HepG2 (cell line): ENCODE measurements at regions not wholly inside any gene's neighbourhood (a gene's known extent, or its start where the extent isn't known, plus 50 kb on each side); places are given as distances from the start of the nearest gene placed in this dataset.

Experiments used
- ADNP ChIP-seq: sonication (generic); formaldehyde crosslinking; IDR thresholded peaks from 2 replicates; pipeline ENCODE4 v1.4.0; 2020; ENCODE audit warnings: missing genetic modification reagents
- ATM ChIP-seq: fragments of 450-650 bp; IDR thresholded peaks from 2 replicates; pipeline ENCODE4 v1.7.1; 2017; ENCODE audit warnings: mild to moderate bottlenecking, borderline replicate concordance
- DBP ChIP-seq: sonication (generic); formaldehyde crosslinking; IDR thresholded peaks from 2 replicates; pipeline ENCODE4 v1.4.0; 2020; ENCODE audit warnings: missing genetic modification reagents; ENCODE audit errors: not compliant biosample characterization
- GMEB1 ChIP-seq: sonication (generic); formaldehyde crosslinking; IDR thresholded peaks from 2 replicates; pipeline ENCODE4 v1.5.1; 2020; ENCODE audit warnings: missing genetic modification reagents, mild to moderate bottlenecking, borderline replicate concordance
- IRX3 ChIP-seq: sonication (generic); formaldehyde crosslinking; IDR thresholded peaks from 2 replicates; pipeline ENCODE4 v1.8.1; 2023; ENCODE audit warnings: mild to moderate bottlenecking, low read depth, missing genetic modification reagents, borderline replicate concordance
- KLF13 ChIP-seq: sonication (generic); formaldehyde crosslinking; IDR thresholded peaks from 2 replicates; pipeline ENCODE4 v1.4.0; 2020; ENCODE audit warnings: mild to moderate bottlenecking, missing genetic modification reagents
- KLF6 ChIP-seq: IDR thresholded peaks from 2 replicates; pipeline ENCODE4 v1.8.0; 2016; ENCODE audit warnings: missing biosample characterization, missing genetic modification reagents
- NR0B2 ChIP-seq: sonication (generic); formaldehyde crosslinking; IDR thresholded peaks from 2 replicates; pipeline ENCODE4 v1.4.0; 2020; ENCODE audit warnings: mild to moderate bottlenecking, missing genetic modification reagents
- NR2F6 ChIP-seq, 2 experiments: IDR thresholded peaks; 2 replicates each; pipeline ENCODE4 v1.6.1; 2016; ENCODE audit warnings: antibody characterized with exemption in 1 of 2, mild to moderate bottlenecking in 1 of 2
- RBAK ChIP-seq: sonication (generic); formaldehyde crosslinking; IDR thresholded peaks from 2 replicates; pipeline ENCODE4 v1.5.1; 2020; ENCODE audit warnings: mild to moderate bottlenecking, missing genetic modification reagents
- SCMH1 ChIP-seq: sonication (generic); formaldehyde crosslinking; IDR thresholded peaks from 2 replicates; pipeline ENCODE4 v1.9.0; 2021; ENCODE audit warnings: missing genetic modification reagents, mild to moderate bottlenecking, borderline replicate concordance
- SKI ChIP-seq: fragments of 450-650 bp; IDR thresholded peaks from one replicate; pipeline ENCODE4 v1.6.1; 2018; ENCODE audit warnings: mild to moderate bottlenecking; ENCODE audit not compliant: partially characterized antibody
- ZBTB25 ChIP-seq: IDR thresholded peaks from 2 replicates; pipeline ENCODE4 v1.6.1; 2018; ENCODE audit warnings: missing genetic modification reagents
- ZNF136 ChIP-seq: sonication (generic); formaldehyde crosslinking; IDR thresholded peaks from 2 replicates; pipeline ENCODE4 v1.8.1; 2022; ENCODE audit warnings: low read depth, mild to moderate bottlenecking, moderate library complexity, missing genetic modification reagents
- ZNF207 ChIP-seq: fragments of 450-650 bp; IDR thresholded peaks from 2 replicates; pipeline ENCODE4 v1.6.1; 2016; ENCODE audit warnings: antibody characterized with exemption, borderline replicate concordance
- ZNF224 ChIP-seq: sonication (generic); formaldehyde crosslinking; IDR thresholded peaks from 2 replicates; pipeline ENCODE4 v1.5.0; 2020; ENCODE audit warnings: mild to moderate bottlenecking, missing genetic modification reagents
- ZNF292 ChIP-seq: sonication (generic); formaldehyde crosslinking; IDR thresholded peaks from 2 replicates; pipeline ENCODE4 v1.8.1; 2022; ENCODE audit warnings: mild to moderate bottlenecking, low read depth, missing genetic modification reagents, borderline replicate concordance
- ZNF512 ChIP-seq: sonication (generic); formaldehyde crosslinking; IDR thresholded peaks from 2 replicates; pipeline ENCODE4 v1.4.0; 2020; ENCODE audit warnings: mild to moderate bottlenecking, missing genetic modification reagents
- TF ChIP-seq, protein P1 (sequence below): sonication (generic); formaldehyde crosslinking; IDR thresholded peaks from 2 replicates; pipeline ENCODE4 v1.4.0; 2020; ENCODE audit warnings: mild to moderate bottlenecking, missing genetic modification reagents
- TF ChIP-seq, protein P2 (sequence below): sonication (generic); formaldehyde crosslinking; IDR thresholded peaks from 2 replicates; pipeline ENCODE4 v1.5.0; 2020; ENCODE audit warnings: missing genetic modification reagents

- peak; percentile 91 for TF ChIP-seq ZNF512
- no peak for TF ChIP-seq SKI
- TF ChIP-seq KLF13 = no peak
- no peak for TF ChIP-seq ZBTB25 (CRISPR knock-in tag)
- TF ChIP-seq ATM = no peak
- no peak for TF ChIP-seq ZNF136
- TF ChIP-seq ZNF224 (CRISPR knock-in tag) = no peak
- TF ChIP-seq ZNF207 = no peak
- no peak for TF ChIP-seq SCMH1
- no peak for TF ChIP-seq ADNP (CRISPR knock-in tag)
- TF ChIP-seq, protein P1, sequence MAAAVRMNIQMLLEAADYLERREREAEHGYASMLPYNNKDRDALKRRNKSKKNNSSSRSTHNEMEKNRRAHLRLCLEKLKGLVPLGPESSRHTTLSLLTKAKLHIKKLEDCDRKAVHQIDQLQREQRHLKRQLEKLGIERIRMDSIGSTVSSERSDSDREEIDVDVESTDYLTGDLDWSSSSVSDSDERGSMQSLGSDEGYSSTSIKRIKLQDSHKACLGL (CRISPR knock-in tag) = no peak
- TF ChIP-seq, protein P2, sequence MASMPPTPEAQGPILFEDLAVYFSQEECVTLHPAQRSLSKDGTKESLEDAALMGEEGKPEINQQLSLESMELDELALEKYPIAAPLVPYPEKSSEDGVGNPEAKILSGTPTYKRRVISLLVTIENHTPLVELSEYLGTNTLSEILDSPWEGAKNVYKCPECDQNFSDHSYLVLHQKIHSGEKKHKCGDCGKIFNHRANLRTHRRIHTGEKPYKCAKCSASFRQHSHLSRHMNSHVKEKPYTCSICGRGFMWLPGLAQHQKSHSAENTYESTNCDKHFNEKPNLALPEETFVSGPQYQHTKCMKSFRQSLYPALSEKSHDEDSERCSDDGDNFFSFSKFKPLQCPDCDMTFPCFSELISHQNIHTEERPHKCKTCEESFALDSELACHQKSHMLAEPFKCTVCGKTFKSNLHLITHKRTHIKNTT = no peak
- TF ChIP-seq IRX3 (CRISPR knock-in tag) = no peak
- TF ChIP-seq DBP (CRISPR knock-in tag) = no peak
- TF ChIP-seq GMEB1 (CRISPR knock-in tag) = no peak
- peak; percentile 62 for TF ChIP-seq NR2F6 (IDR thresholded peaks at IDR 0.05)
- peak; percentile 62 for TF ChIP-seq NR2F6 (CRISPR knock-in tag; IDR thresholded peaks at IDR 0.05)
- TF ChIP-seq NR0B2 (CRISPR knock-in tag) = no peak
- no peak for TF ChIP-seq KLF6 (CRISPR knock-in tag)
- no peak for TF ChIP-seq RBAK (CRISPR knock-in tag)
- TF ChIP-seq ZNF292 (CRISPR knock-in tag) = peak; percentile 98; the same call in 1 of the 2 replicates
Observed at GRCh38 chr11:14583252-14584034, 60.2 kb upstream of the PDE3B start (continued).
